Stimulated activated CD4-positive, alpha-beta T cell treated with anti-CD3 and anti-CD28 coated beads, Interleukin-2, amount 100 ng/mL, for 48 hours (primary cell): ENCODE measurements at regions not wholly inside any gene's neighbourhood (a gene's known extent, or its start where the extent isn't known, plus 50 kb on each side); places are given as distances from the start of the nearest gene placed in this dataset.

ENCODE experiments used
- DNase-seq, 2 donors: peaks; one replicate each; pipeline ENCODE4 v3.0.0-alpha.2; 2020

- no peak for DNase-seq
Measured at GRCh38 chr18:68316636-68317035, 398.3 kb downstream of the TMX3 start.

- no peak for DNase-seq
Measured at GRCh38 chr18:68314403-68314802, 400.5 kb downstream of the TMX3 start.

- no peak for DNase-seq
Measured at GRCh38 chr18:68301441-68301840, 413.5 kb downstream of the TMX3 start.

- DNase-seq: no peak
Measured at GRCh38 chr18:68299906-68300305, 415.0 kb downstream of the TMX3 start.

- DNase-seq: no peak
Measured at GRCh38 chr18:68298330-68298729, 416.6 kb downstream of the TMX3 start.

GRCh38 chr18:68288408-68288807, 426.5 kb downstream of the TMX3 start:
- DNase-seq: no peak

- DNase-seq: no peak
Measured at GRCh38 chr18:68284236-68284780, 430.6 kb downstream of the TMX3 start.

- DNase-seq: no peak
Measured at GRCh38 chr18:68283834-68284233, 431.1 kb downstream of the TMX3 start.

GRCh38 chr18:68282232-68282631, 432.7 kb downstream of the TMX3 start:
- no peak for DNase-seq

- no peak for DNase-seq
Measured at GRCh38 chr18:68275616-68276015, 439.3 kb downstream of the TMX3 start.

GRCh38 chr18:68270017-68270416, 444.9 kb downstream of the TMX3 start:
- no peak for DNase-seq

- DNase-seq: no peak
Measured at GRCh38 chr18:68267583-68267982, 447.3 kb downstream of the TMX3 start.

GRCh38 chr18:68263481-68263880, 451.4 kb downstream of the TMX3 start:
- DNase-seq: no peak

GRCh38 chr18:68262690-68263294, 452.1 kb downstream of the TMX3 start:
- no peak for DNase-seq

GRCh38 chr18:68256418-68257067, 458.4 kb downstream of the TMX3 start:
- DNase-seq: no peak

GRCh38 chr18:68244786-68245185, 470.1 kb downstream of the TMX3 start:
- DNase-seq: no peak

GRCh38 chr18:68241881-68242280, 473.0 kb downstream of the TMX3 start:
- DNase-seq: no peak

- no peak for DNase-seq
Measured at GRCh38 chr18:68234676-68235075, 480.2 kb downstream of the TMX3 start.

- no peak for DNase-seq
Measured at GRCh38 chr18:68234131-68234530, 480.8 kb downstream of the TMX3 start.

GRCh38 chr18:68233018-68233417, 481.9 kb downstream of the TMX3 start:
- no peak for DNase-seq

- no peak for DNase-seq
Measured at GRCh38 chr18:68229351-68229750, 485.6 kb downstream of the TMX3 start.

- DNase-seq: no peak
Measured at GRCh38 chr18:68221111-68221724, 493.7 kb downstream of the TMX3 start.

GRCh38 chr18:68220458-68220857, 494.4 kb downstream of the TMX3 start:
- no peak for DNase-seq

- no peak for DNase-seq
Measured at GRCh38 chr18:68219872-68220271, 495.0 kb downstream of the TMX3 start.
